NCI-H1092 treated with DMSO at 0.1 percent for 48 hours (cell line): ENCODE measurements at regions not wholly inside any gene's neighbourhood (a gene's known extent, or its start where the extent isn't known, plus 50 kb on each side); places are given as distances from the start of the nearest gene placed in this dataset.
"Not testable (repeated sequence)": the region's sequence is repeated elsewhere in the genome, so short reads cannot be mapped to it uniquely, and the experiment has no call there.

Experiments used
- DNase-seq: peaks from one replicate; lab custom pipeline; 2025; lab: John Stamatoyannopoulos, UW

- no peak for DNase-seq
Measured at GRCh38 chr7:13577566-13578145, 411.8 kb downstream of the ETV1 start.

DNA sequence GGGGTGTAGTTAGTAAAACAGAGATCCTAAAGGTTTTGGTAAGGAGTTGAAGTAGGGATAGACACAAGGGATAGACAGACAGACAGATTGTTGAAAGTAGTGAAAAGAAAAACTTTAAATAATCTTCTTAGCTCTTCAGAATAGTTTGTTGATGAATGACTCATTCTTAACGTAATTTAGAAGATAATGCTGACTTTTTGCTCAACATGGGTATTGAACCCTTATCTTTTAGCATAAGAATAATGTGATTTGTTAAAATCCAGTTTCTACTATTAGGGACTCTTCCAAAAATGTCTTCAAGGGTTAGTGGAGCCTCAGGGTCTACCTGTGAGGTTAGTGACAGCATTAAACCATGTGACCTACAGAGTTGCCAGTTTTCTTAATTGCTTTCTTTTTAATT lies 411.2 kb downstream of the ETV1 start:
- no peak for DNase-seq

DNA sequence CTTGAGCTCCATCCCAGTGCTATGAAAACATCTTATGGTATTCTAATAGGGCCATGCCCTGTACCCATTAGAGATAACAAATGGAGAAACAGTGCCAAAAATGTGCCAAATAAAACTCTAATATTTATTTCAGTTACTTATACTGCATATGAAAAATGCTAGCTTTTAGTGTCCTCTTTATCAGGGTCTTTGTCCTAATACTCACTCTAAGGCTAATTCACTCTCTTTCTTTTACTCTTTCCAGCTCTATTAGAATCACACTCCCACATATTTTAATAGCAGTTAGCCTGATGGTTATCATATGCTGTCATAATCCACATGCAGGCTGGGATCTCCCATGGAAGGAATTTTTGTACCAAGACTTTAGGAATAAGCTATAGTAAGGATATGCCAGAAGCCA lies 408.4 kb downstream of the ETV1 start:
- DNase-seq: no peak

- DNase-seq: no peak
Measured at GRCh38 chr7:13593854-13594253, 395.6 kb downstream of the ETV1 start.

GRCh38 chr7:13602036-13602435 lies 387.4 kb downstream of the ETV1 start:
- DNase-seq: no peak

- DNase-seq: no peak
Measured at GRCh38 chr7:13603016-13603415, 386.4 kb downstream of the ETV1 start.

- DNase-seq: no peak
Measured at GRCh38 chr7:13603661-13604060, 385.8 kb downstream of the ETV1 start.

DNA sequence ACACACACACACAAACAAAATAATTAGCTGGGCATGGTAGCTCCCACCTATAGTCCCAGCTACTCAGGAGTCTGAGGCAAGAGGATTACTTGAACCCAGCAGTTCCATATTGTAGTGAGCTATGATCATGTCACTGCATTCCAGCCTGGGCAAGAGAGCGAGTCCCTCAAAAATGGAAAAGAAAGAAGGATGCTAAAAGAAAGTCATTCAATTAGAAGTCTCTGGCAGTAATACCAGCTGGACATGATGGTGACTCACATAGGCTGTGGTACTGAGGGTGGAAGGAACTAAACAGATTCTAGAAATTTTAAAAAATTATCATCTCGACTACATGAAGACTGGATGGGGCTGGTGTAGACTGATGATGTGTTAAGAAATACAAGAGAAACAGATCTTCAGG lies 385.3 kb downstream of the ETV1 start:
- no peak for DNase-seq

- DNase-seq: no peak
Measured at GRCh38 chr7:13610372-13610771, 379.1 kb downstream of the ETV1 start.

GRCh38 chr7:13615679-13616078 lies 373.8 kb downstream of the ETV1 start:
- no peak for DNase-seq

GRCh38 chr7:13627455-13627854 lies 362.0 kb downstream of the ETV1 start:
- DNase-seq: no peak

DNA sequence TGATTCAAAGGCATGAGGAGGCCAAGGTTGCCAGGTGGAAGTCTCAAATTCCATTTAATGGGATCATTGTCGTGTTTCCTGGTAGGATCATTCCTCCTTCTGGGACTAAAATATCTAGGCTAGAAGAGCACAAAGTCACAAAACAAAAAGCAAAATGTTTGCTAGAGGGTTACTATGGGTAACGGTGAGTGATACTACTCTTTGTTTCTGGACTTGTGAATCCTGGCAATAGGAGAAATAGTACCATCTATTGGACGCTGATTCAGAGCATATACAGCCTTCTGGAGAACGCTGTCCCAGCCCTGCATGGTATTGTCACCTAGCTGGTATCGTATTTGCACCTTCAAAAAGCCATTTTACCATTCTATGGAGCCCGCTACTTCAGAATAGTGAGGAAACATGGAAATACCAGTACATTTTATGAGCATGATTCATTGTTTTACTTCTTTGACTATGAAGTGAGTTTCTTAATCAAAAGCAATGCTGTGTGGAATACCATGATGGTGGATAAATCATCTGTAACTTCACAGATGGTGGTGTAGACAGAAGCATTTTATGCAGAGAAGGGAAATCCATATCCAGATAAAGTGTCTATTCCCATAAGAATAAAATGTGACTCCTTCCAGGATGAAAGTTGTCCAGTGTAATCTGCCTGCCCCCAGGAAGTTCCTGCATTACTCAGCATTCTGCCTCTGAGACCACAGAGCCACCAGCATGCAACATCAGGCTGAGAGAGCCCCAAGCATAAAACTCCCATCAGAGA lies 361.0 kb downstream of the ETV1 start:
- DNase-seq: no peak

GRCh38 chr7:13631207-13632049 lies 358.0 kb downstream of the ETV1 start:
- DNase-seq: not testable (repeated sequence)

DNA sequence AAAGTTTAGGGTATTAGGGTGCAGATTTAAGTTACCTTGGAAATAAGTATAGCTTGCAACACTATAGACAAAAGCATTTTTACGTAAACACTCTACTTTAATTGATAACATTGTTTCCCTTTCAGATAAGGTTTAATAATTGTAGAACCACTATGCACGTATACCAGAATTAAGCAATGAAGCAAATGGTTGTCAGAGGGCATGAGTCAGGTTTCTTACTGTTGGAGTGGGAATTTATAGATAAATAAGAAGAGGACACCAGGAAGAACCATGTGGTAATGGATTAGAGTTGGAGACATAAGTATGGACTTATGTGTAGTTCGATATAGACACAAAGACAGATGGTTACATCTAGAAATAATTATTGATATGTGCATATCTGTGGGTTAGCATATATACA lies 355.6 kb downstream of the ETV1 start:
- no peak for DNase-seq

GRCh38 chr7:13639396-13639795 lies 350.1 kb downstream of the ETV1 start:
- DNase-seq: peak; percentile 66

GRCh38 chr7:13641714-13642113 lies 347.8 kb downstream of the ETV1 start:
- no peak for DNase-seq

DNA sequence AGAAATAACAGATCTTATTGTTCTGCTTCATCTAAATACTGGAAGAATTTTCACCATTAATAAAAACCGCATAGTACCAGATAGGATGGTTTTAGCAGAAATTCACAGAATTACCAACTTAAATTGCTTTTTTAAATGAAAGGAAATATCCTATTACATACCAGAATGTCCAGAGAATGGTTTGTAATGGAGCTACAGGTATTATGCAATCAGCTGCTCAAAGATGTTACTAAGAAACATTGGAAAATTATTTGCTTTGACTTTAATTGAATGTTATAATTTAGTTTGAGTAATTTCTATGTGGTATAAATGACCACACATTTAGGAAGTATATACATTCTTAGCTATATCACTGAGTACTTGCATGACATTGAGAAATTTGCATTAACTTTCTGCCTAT lies 338.3 kb downstream of the ETV1 start:
- DNase-seq: no peak

DNA sequence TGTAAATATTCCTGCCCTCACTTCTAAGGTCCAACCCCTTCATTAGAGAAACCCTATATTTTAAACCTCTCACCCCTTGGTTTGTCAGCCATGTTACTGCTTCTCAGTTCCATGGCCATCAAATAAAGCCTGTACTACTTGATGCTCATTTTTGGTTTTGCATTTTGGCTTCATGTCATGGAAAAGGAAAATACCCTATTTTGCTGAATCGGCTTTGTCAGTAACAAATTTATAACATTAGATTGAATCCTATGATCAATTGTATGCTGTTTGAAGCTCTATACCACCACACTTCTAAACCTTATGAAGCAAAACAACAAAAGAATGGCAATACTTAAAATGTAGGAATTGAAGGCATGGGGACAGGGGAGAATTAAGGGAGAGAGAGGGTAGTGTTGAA lies 333.1 kb downstream of the ETV1 start:
- no peak for DNase-seq

- DNase-seq: no peak
Measured at GRCh38 chr7:13673290-13673689, 316.2 kb downstream of the ETV1 start.

DNA sequence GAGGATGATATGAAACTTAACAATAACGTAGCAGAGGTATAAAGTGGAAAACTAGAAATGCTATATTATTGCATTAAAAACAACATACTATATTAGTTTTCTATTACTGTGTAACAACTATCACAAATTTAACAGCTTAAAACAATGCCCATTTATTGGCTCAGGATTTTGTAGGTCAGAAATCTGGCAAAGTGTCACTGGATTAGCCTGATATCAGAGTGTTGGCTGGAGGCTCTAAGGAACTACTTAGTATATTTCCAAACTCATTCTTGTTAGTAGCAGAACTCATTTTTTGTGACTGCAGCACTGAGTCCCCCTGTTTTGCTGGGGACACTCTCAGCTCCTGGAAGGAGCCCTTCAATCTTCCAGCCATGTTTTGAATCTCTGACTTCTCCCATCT lies 306.8 kb downstream of the ETV1 start:
- DNase-seq: no peak

DNA sequence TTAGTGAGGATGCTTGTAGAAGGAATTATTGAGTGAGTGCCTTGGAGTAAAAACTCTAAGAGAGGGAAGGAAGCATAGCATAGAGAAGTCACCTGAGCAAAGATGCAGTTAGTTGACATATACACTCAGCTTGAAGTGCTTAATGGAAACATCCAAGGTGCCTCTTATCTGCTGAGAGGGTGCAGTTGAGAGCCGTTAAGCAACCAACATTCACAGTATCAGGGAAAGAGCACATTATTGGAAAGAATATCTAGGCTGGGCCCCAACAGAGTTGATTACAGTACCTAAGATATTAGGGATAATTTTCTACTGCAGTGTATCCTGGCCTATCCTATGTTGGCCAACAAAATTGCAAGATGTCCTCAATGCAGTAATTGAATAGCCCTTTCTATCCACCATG lies 302.0 kb downstream of the ETV1 start:
- peak; percentile 25 for DNase-seq

DNA sequence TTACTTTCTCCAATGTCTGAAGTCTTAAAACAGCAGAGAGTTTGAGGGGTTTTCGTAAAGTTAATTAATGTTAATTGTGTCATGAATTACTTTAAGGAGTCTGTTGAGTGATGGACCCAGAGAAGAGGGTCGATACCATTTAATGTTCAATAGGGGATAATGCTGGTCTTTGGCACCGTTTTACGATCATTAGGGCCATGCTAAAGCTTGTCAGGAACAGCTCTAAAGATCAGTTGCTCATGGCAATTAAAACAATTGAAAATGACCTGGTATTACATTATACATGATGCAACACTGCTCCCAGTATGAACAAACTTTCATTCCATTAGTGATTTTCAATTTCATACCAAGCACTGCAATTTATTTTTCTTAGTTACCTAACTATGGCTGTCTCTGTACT lies 296.9 kb downstream of the ETV1 start:
- DNase-seq: no peak

GRCh38 chr7:13702251-13702650 lies 287.2 kb downstream of the ETV1 start:
- DNase-seq: no peak
